Amniotic epithelial cell (primary cell): ENCODE measurements at regions not wholly inside any gene's neighbourhood (a gene's known extent, or its start where the extent isn't known, plus 50 kb on each side); places are given as distances from the start of the nearest gene placed in this dataset.
"Not testable (repeated sequence)": the region's sequence is repeated elsewhere in the genome, so short reads cannot be mapped to it uniquely, and the experiment has no call there.

Experiments
- DNase-seq: peaks from one replicate; pipeline ENCODE4 v3.0.0-alpha.2; 2010; ENCODE audit warnings: low read depth

- DNase-seq: no peak
Measured at GRCh38 chr15:25249236-25250010, 189.4 kb downstream of the UBE3A start.

- DNase-seq: no peak
Measured at GRCh38 chr15:25250011-25250596, 188.7 kb downstream of the UBE3A start.

GRCh38 chr15:25250906-25251622 is 187.8 kb downstream of the UBE3A start:
- no peak for DNase-seq

GRCh38 chr15:25251700-25252390 is 187.0 kb downstream of the UBE3A start:
- no peak for DNase-seq

GRCh38 chr15:25253048-25253973 is 185.5 kb downstream of the UBE3A start:
- DNase-seq: not testable (repeated sequence)

- DNase-seq: no peak
Measured at GRCh38 chr15:25268166-25268565, 170.7 kb downstream of the UBE3A start.
